HepG2 (cell line): ENCODE measurements at regions not wholly inside any gene's neighbourhood (a gene's known extent, or its start where the extent isn't known, plus 50 kb on each side); places are given as distances from the start of the nearest gene placed in this dataset.

Source experiments
- ATF6 ChIP-seq: sonication (generic); formaldehyde crosslinking; conservative IDR thresholded peaks from 2 replicates; pipeline ENCODE4 v1.4.0; 2020; ENCODE audit warnings: missing genetic modification reagents
- CBX5 ChIP-seq: sonication (generic); formaldehyde crosslinking; IDR thresholded peaks from 2 replicates; pipeline ENCODE4 v1.4.0; 2020; ENCODE audit warnings: missing genetic modification reagents, borderline replicate concordance
- ETV5 ChIP-seq: IDR thresholded peaks from 2 replicates; pipeline ENCODE4 v1.6.1; 2018; ENCODE audit warnings: missing biosample characterization, missing genetic modification reagents, inconsistent platforms, borderline replicate concordance
- MAFF ChIP-seq: IDR thresholded peaks from 2 replicates; pipeline ENCODE4 v1.6.1; 2011; ENCODE audit warnings: low read depth, low read length, improper control_type of control experiment
- MIER3 ChIP-seq: IDR thresholded peaks from 2 replicates; pipeline ENCODE4 v1.6.1; 2016; ENCODE audit warnings: missing compliant biosample characterization, borderline replicate concordance
- NCOR1 ChIP-seq: fragments of 200-600 bp; sonication (generic); IDR thresholded peaks from 2 replicates; pipeline ENCODE4 v1.7.0; 2017; ENCODE audit warnings: antibody characterized with exemption, low read length, borderline replicate concordance
- PATZ1 ChIP-seq: sonication (generic); formaldehyde crosslinking; IDR thresholded peaks from 2 replicates; pipeline ENCODE4 v1.4.0; 2020; ENCODE audit warnings: missing genetic modification reagents
- PHB2 ChIP-seq: fragments of 450-650 bp; IDR thresholded peaks from 2 replicates; pipeline ENCODE4 v1.6.1; 2018; ENCODE audit not compliant: partially characterized antibody
- PLRG1 ChIP-seq: fragments of 450-650 bp; conservative IDR thresholded peaks from 2 replicates; pipeline ENCODE4 v1.6.1; 2016
- RARG ChIP-seq: sonication (generic); formaldehyde crosslinking; IDR thresholded peaks from 2 replicates; pipeline ENCODE4 v1.4.0; 2020; ENCODE audit warnings: low read depth, mild to moderate bottlenecking, missing genetic modification reagents
- SKI ChIP-seq: fragments of 450-650 bp; IDR thresholded peaks from one replicate; pipeline ENCODE4 v1.6.1; 2018; ENCODE audit warnings: mild to moderate bottlenecking; ENCODE audit not compliant: partially characterized antibody
- SKIL ChIP-seq: sonication (generic); formaldehyde crosslinking; IDR thresholded peaks from 2 replicates; pipeline ENCODE4 v1.8.0; 2022; ENCODE audit warnings: missing genetic modification reagents, mild to moderate bottlenecking, moderate library complexity, borderline replicate concordance
- SMYD3 ChIP-seq: sonication (generic); formaldehyde crosslinking; IDR thresholded peaks from 2 replicates; pipeline ENCODE4 v1.8.1; 2023; ENCODE audit warnings: mild to moderate bottlenecking, missing genetic modification reagents
- TBL1XR1 ChIP-seq: fragments of 150-350 bp; IDR thresholded peaks from 2 replicates; pipeline ENCODE4 v1.6.1; 2014; ENCODE audit warnings: borderline replicate concordance, low read length; ENCODE audit not compliant: partially characterized antibody
- ZFP36 ChIP-seq: fragments of 150-350 bp; IDR thresholded peaks from 2 replicates; pipeline ENCODE4 v1.6.1; 2018; ENCODE audit warnings: borderline replicate concordance, low read length, low read depth; ENCODE audit not compliant: partially characterized antibody
- ZFP36L1 ChIP-seq: sonication (generic); formaldehyde crosslinking; IDR thresholded peaks from 2 replicates; pipeline ENCODE4 v1.8.0; 2022; ENCODE audit warnings: mild to moderate bottlenecking, missing genetic modification reagents, moderate library complexity
- ZMAT5 ChIP-seq: sonication (generic); formaldehyde crosslinking; IDR thresholded peaks from 2 replicates; pipeline ENCODE4 v1.5.0; 2020; ENCODE audit warnings: mild to moderate bottlenecking, low read depth, missing genetic modification reagents, borderline replicate concordance
- ZNF562 ChIP-seq: sonication (generic); formaldehyde crosslinking; IDR thresholded peaks from 2 replicates; pipeline ENCODE4 v1.8.0; 2022; ENCODE audit warnings: missing genetic modification reagents, borderline replicate concordance
- ZNF660 ChIP-seq: sonication (generic); formaldehyde crosslinking; IDR thresholded peaks from 2 replicates; pipeline ENCODE4 v1.5.1; 2020; ENCODE audit warnings: mild to moderate bottlenecking, low read depth, missing genetic modification reagents, borderline replicate concordance
- ZNF674 ChIP-seq: sonication (generic); formaldehyde crosslinking; IDR thresholded peaks from 2 replicates; pipeline ENCODE4 v1.5.0; 2020; ENCODE audit warnings: low read depth, mild to moderate bottlenecking, missing genetic modification reagents
- ZNF724P ChIP-seq: sonication (generic); formaldehyde crosslinking; IDR thresholded peaks from 2 replicates; pipeline ENCODE4 v1.8.0; 2022; ENCODE audit warnings: missing genetic modification reagents, borderline replicate concordance

GRCh38 chr10:28734938-28735759, 57.8 kb downstream of the BAMBI start (continued):
- TF ChIP-seq SKI: no peak
- no peak for TF ChIP-seq SMYD3 (CRISPR knock-in tag)
- TF ChIP-seq TBL1XR1: peak; percentile 27
- TF ChIP-seq RARG (CRISPR knock-in tag): no peak
- no peak for TF ChIP-seq ZFP36L1 (CRISPR knock-in tag)
- no peak for TF ChIP-seq PATZ1 (CRISPR knock-in tag)
- TF ChIP-seq NCOR1: peak; percentile 16; the same call in 1 of the 2 replicates
- no peak for TF ChIP-seq ATF6 (CRISPR knock-in tag)
- no peak for TF ChIP-seq MIER3 (CRISPR knock-in tag)
- no peak for TF ChIP-seq PHB2
- no peak for TF ChIP-seq ZNF660 (CRISPR knock-in tag)
- 0 out of 2 replicates have a peak, but pooled peaks have one; percentile 15 for TF ChIP-seq ETV5
- peak; percentile 95 for TF ChIP-seq MAFF
- peak; percentile 68; the same call in 1 of the 2 replicates for TF ChIP-seq CBX5 (CRISPR knock-in tag)
- no peak for TF ChIP-seq ZFP36
- TF ChIP-seq ZNF674 (CRISPR knock-in tag): no peak
- no peak for TF ChIP-seq PLRG1
- no peak for TF ChIP-seq ZNF562 (CRISPR knock-in tag)
- no peak for TF ChIP-seq ZNF724P (CRISPR knock-in tag)
- no peak for TF ChIP-seq ZMAT5 (CRISPR knock-in tag)
- no peak for TF ChIP-seq SKIL (CRISPR knock-in tag)
